GM19238 (cell line): ENCODE measurements at regions not wholly inside any gene's neighbourhood (a gene's known extent, or its start where the extent isn't known, plus 50 kb on each side); places are given as distances from the start of the nearest gene placed in this dataset.

Experiments used
- DNase-seq: peaks from one replicate; pipeline ENCODE4 v3.0.0; 2011; ENCODE audit warnings: low spot score; ENCODE audit not compliant: insufficient read length

GRCh38 chr5:145280214-145280613, 554.9 kb downstream of the PRELID2 start:
- no peak for DNase-seq

GRCh38 chr5:145260670-145261069, 574.5 kb downstream of the PRELID2 start:
- DNase-seq = no peak

DNA sequence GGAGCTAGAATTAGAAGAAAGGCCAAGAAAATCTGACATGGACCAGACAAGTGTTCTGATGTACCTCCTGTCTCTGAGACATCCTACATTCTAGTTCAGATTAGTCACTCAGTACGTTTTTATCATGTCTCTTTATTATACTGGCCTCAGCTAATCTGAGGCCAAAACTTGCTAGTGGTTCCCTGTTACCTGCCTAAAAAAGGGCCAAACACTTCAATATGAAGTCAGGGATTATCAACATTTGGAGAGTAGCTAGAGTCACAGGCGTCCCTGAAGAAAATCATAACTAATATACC, 587.4 kb downstream of the PRELID2 start:
- no peak for DNase-seq

- DNase-seq = no peak
Observed at GRCh38 chr5:145246961-145247744, 588.0 kb downstream of the PRELID2 start.

DNA sequence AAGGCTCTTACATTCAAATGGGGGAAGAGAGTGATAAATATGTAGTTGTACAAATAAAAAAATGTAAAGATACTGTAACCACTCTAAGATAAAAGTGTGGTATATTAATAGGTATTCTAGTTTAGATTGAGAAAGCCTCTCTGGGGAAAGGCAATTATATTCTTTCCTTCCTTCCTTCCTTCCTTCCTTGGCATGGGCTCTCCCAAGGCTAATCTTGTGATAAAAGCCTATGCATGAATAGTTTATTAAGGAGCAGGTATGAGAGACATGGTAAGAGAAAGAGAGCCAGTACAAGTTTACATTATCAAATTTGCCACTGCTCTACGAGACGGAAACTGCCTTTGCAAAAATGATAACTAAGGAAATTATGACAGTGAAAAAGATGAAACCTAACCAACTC, 588.8 kb downstream of the PRELID2 start:
- no peak for DNase-seq

- no peak for DNase-seq
Observed at GRCh38 chr5:145245354-145245753, 589.8 kb downstream of the PRELID2 start.

- DNase-seq = no peak
Observed at GRCh38 chr5:145244788-145245187, 590.4 kb downstream of the PRELID2 start.

DNA sequence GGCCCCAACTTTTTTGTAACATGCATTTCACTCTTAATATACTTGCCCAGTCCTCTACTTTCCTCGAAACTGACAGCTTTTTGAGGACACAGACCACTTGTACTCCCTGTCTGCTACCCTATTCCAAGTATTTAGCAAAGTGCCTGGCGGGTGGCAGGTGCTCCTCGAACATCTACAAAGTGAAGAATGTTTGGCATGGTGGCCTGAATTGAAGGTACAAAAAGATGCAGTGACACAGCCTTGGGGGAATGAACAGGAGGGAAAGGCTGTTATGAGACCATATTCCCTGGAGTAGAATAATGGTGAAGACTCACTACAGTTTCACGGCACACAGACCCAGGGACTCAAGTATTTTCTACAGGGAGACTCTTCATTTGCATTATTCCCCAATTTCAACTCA, 590.9 kb downstream of the PRELID2 start:
- DNase-seq = no peak

GRCh38 chr5:145243016-145243415, 592.1 kb downstream of the PRELID2 start:
- DNase-seq = no peak

GRCh38 chr5:145242551-145242950, 592.6 kb downstream of the PRELID2 start:
- DNase-seq = no peak

DNA sequence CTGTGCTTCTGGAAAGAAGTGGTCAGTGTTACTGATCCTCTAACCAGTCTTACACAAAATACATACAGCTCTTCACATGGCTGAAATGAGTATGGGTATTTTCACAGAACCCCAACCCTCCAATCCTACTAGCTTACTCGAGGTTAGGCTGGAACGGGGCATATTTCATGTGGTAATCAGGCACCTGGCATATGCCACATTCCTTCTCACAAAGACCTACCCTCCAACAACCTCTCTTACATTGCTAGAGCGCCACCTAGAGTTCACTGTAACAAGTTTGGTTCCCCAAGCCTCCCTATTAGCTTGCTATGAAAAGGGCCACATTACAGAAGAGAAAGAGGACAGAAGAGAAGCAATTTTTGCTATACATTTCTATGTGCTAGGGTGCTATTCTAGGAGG, 597.3 kb downstream of the PRELID2 start:
- DNase-seq = no peak

GRCh38 chr5:145236983-145237382, 598.2 kb downstream of the PRELID2 start:
- DNase-seq = no peak

- DNase-seq = no peak
Observed at GRCh38 chr5:145236127-145236526, 599.0 kb downstream of the PRELID2 start.

- no peak for DNase-seq
Observed at GRCh38 chr5:145233461-145233860, 601.7 kb downstream of the PRELID2 start.

- DNase-seq = no peak
Observed at GRCh38 chr5:145230781-145231180, 604.4 kb downstream of the PRELID2 start.

DNA sequence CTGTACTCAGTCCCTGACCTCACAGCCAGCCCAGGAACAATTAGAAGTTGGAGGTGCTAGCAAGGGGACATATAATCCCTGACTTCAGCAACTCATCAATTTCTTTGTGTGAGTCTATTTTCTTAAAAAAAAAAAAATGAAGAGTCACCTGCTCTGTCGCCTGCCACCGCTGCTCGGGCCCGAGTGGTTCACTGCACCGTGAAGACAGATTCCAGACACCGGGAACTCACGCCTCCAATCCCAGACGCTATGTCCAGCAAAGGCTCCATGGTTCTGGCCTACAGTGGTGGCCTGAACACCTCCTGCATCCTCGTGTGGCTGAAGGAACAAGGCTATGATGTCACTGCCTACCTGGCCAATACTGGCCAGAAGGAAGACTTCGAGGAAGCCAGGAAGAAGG, 606.6 kb downstream of the PRELID2 start:
- no peak for DNase-seq

GRCh38 chr5:145227881-145228280, 607.3 kb downstream of the PRELID2 start:
- no peak for DNase-seq

- DNase-seq = no peak
Observed at GRCh38 chr5:145226726-145227125, 608.4 kb downstream of the PRELID2 start.

GRCh38 chr5:145225529-145225928, 609.6 kb downstream of the PRELID2 start:
- DNase-seq = no peak

GRCh38 chr5:145223582-145223981, 611.6 kb downstream of the PRELID2 start:
- DNase-seq = no peak

DNA sequence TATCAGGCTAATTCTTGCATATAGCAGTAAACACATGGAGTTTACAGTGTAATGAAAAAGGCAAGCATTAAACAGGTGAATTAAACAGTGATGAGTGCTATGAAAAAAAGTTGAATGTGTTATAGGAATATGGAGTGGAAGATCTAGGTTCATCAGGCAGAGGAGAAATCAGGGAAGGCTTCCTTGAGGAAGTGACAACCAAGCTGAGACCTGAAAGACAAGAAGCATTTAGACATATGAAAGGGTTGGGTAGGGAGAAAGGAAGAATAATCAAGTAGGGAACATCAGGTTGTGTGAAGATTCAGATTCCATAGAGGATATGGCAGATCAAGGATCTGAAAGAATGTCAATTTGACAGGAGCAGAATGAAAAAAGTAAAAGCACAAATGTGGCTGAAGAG, 612.5 kb downstream of the PRELID2 start:
- DNase-seq = no peak

- no peak for DNase-seq
Observed at GRCh38 chr5:145221416-145221815, 613.7 kb downstream of the PRELID2 start.

GRCh38 chr5:145220481-145220880, 614.7 kb downstream of the PRELID2 start:
- DNase-seq = no peak

GRCh38 chr5:145218982-145219381, 616.2 kb downstream of the PRELID2 start:
- DNase-seq = no peak
